SK-MEL-5 (cell line): ENCODE measurements at regions not wholly inside any gene's neighbourhood (a gene's known extent, or its start where the extent isn't known, plus 50 kb on each side); places are given as distances from the start of the nearest gene placed in this dataset.
"Not testable (repeated sequence)": the region's sequence is repeated elsewhere in the genome, so short reads cannot be mapped to it uniquely, and the experiment has no call there.

Experiments
- DNase-seq: peaks from one replicate; pipeline ENCODE4 v3.0.0-alpha.2; 2016; ENCODE audit warnings: low read depth, low spot score
- in situ Hi-C: cut with HindIII; loops from 2 replicates; pipeline ENCODE4 v1.10.0; 2016; ENCODE audit warnings: low sequenced_read_pairs, high pct_unique_total_duplicates, low pct_unique_long_range_greater_than_20kb

DNA sequence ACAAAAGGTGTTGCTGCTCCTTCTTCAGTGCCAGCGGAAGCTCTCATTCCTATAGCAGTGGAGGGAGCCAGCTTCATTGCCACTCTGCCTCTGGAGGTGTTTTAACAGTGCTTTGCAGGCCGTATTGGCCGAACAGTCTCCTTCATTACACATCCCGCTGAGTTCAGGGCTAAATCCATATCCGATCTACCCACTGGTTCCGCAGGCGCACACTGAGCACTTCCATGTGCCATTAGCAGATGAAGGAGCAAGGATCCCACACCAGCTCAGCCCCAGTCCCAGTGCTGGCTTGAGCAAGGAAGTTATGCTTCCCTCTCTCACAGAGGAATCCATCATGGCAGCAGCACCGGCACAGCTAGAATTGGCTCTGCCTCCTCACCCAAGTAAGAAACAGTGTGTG is 121.2 kb upstream of the IRX2 start:
- no peak for DNase-seq

DNA sequence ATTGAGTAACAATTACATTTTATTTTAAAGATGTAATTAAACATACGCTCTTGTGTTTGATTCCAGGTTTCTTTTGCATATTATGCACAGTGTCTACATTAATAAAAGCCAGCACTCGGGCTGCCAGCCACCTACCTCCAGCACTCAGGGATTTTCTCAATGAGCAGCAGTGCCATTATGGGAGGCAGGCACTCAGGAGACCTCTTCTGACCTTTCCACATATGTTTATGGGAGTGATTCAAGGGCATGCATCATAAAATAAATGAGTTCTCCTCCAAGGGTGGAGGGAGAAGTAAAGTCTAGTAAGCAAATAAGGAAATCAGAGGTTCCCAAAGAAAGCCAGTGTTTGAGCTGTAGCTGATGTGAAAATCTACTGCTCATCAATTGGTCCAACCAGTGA is 119.8 kb upstream of the IRX2 start:
- in situ Hi-C loops = no loop called here
- no peak for DNase-seq

More for the DNA sequence above, 121.2 kb upstream of the IRX2 start:
- in situ Hi-C loops = no loop called here

DNA sequence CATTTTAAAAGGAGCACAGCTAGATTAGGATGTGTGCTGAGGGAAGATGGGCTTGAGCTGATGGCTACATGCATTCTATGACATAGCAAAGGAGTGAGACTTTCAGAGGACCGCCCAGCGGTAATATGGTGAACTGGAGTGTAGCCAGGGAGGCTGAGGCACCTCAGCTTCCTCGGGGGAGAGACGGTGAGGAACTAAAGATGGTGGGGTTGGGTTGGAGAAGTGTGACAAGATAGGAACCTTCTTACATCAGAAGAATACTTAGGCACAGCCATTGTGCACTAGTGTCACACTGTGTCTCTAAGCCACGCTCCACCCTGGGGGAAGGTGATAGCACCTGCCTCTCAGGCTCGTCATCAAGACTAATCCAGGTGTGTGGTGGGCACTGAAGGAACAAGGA is 118.0 kb upstream of the IRX2 start:
- DNase-seq = no peak
- in situ Hi-C loops = no loop called here

DNA sequence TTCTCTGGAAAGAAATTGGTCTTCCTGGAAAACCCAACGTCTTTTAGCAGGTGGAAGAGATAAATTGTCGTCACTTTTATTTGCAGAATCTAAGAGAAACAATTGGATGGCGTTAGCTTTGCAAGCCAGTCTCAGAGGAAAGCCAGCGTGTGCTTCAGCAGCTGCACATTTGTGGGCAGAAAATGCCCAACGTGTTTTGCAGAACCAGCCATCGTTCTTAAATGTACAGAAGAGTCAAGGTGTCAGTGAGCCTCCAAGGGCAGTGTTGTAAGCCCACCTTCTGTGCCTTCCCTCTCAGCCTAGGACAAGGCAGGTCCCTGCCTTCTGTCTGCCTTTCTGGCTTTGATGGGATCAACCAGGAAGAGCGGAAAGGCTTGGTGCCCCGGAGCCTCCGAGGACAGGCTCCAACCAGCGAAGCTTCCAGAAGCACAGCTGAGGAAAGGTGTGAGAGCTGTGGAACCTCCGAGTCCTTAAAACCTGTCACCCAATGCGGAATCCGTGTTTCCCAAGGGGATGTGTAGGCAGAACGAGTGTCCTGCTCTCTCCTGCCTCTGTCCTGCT is 116.0 kb upstream of the IRX2 start:
- in situ Hi-C loops = no loop called here

DNA sequence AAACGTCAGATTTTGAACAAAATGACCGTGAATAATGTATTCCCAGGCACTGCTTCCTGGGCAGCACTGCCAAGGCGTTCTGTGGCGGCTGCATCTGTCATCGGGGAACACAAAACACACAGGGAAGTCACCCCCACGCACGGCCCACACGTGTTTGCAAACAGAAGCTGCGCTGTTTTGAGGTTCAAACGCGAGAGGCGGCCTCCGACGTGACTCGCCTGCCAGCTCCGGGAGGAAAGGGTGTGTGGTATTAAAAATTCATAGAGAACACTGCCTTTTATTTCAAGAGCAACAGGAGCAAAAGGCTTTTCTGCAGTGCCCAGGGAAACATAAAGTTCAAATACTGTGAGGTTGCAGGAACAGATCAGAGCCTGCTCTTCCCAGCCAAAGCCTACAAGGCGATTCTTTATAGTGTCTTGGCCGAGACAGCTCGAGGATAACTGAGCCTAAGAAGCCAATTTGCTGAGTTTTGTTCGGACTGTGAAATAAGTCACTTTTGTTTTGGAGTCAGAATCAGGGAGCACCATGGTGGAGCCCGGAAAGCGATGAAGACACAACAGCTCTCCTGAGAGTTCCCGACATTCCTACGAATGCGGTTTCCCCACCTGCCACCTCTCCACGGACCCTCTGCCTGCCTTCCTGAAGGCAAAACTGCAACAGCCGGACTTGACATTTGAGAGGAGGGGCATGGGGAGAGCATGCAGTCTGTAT is 115.3 kb upstream of the IRX2 start:
- in situ Hi-C loops = no loop called here
- no peak for DNase-seq

More for the DNA sequence above, 116.0 kb upstream of the IRX2 start:
- no peak for DNase-seq

DNA sequence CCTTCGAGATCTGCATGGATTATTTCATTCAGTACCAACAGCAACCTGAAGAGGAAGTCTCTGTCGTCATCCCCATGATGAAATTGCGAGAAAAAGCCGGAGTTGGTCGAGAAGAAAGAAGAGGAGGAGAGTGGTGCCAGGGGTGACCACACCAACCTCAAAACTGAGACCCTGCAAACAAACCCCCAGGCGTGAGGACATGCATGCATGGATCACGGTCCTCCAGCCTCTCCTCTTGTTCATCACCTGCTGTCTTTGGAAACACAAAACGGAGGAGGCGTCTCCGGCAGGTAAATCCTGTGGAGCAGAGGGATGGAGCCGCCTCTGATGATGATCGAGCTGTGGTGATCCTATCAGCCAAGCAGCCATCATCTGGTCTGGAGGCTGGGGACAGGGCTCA is 114.4 kb upstream of the IRX2 start:
- in situ Hi-C loops = no loop called here
- DNase-seq = no peak

DNA sequence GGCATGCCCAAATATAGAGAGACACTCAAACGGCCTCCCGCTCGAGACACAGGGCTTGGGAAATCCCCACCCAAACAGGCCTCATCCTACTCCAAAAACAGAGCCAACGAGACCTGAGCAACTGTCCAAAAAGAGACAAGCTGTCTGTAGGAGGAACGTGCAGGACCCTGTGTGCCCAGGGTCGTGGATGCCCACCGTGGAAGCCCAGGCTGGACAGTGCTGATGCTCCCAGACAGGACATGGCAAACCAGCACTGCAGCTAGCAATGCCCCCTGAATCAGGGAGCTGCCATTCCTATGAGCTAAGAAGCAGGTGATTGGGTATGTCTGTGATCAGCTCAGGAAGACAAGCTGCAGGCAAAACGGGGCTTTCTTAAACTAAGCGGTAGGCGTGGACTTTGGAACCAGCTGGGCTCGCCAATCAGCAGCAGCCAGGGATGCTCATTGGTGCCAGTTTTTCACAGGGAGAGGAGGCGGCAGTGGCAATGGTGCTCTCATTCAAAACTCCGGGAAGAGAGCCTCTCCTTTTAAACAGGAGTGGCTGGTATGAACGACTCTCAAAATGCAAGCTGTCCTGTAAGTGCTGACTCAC is 113.1 kb upstream of the IRX2 start:
- DNase-seq = no peak
- in situ Hi-C loops = no loop called here

DNA sequence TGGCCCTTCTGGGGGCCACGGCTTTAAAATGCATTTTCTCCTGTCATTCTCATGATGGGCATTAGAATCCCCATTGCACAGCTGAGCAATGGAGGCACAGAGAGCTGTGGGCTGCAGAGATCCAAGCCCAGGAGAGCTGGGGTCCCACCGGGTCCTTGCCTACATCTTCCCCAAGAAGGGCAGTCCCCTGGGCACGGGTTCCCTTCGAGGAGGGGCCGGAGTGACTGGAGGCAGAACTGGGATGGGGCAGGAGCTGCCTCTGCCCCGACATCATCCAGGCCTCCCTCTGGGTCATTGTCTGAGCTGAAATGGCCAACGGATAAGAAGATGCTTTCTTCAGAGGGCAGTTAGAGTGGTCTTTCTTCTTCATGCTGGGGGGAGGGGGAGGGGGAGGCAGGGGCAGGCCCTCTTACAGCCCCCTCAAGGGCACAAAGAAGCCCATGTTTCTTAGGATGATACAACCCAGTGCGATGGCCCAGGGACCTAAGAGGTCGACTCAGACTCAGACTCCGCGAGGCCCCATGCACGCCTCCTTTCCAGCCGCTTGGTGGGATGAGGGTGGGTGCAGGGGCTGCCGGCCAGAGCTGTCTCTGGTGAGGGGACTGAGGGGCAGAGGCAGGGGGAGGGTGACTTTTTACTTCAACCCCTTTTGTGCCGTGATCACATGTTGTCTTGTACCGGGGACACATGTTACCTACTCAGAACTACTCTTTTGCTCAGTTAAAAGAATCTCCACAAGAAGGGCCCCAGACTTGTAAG is 112.4 kb upstream of the IRX2 start:
- in situ Hi-C loops = no loop called here
- DNase-seq = no peak

DNA sequence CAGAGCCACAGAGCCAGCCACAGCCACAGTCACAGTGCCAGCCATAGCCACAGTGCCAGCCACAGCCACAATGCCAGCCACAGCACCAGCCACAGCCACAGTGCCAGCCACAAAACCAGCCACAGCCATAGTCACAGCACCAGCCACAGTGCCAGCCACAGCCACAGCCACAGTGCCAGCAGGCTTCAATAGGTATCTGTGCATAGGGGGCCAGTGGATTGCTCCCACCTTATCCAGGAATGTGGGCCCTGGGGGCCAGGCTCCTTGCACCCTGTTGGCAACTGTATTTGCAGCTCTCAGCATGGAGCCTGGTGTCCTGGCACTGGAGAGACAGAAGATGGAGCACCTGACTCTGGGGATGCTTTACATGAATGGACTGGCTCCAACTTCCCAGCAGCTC is 111.7 kb upstream of the IRX2 start:
- DNase-seq = no peak
- in situ Hi-C loops = no loop called here

DNA sequence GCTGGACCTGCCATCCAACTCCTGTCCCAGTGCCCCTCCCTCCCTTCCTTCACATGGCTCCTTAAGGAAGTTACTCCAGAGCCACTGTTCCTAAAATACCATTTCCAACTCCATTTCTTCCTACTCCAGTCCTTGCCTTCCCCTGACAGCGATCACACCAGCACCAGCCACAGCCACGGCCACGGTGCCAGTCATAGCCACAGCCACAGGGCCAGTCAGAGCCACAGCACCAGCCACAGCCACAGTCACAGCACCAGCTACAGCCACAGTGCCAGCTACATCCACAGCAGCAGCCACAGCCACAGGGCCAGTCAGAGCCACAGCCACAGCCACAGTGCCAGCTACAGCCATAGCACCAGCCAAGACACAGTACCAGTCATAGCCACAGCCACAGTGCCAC is 110.7 kb upstream of the IRX2 start:
- in situ Hi-C loops, DNase-seq: not testable (repeated sequence)

DNA sequence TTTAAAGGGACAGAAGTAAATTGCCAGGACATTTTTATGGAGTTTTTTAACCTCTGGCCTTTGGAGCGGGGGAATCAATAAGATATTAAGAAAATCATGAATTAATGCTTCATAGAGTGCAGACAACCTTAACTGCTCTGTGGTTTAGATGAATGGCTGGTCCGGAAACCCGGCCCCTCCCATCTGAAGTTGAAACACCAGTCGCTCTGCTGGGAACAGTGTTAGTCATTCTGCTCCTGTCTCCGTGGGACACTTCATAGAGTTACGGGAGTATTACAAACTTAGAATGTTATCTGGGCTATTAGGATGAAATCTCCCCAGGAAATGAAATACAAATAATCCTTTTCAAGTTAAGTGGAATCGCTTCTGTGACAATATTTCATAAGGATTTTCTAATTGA is 110.1 kb upstream of the IRX2 start:
- in situ Hi-C loops = no loop called here
- DNase-seq = no peak

DNA sequence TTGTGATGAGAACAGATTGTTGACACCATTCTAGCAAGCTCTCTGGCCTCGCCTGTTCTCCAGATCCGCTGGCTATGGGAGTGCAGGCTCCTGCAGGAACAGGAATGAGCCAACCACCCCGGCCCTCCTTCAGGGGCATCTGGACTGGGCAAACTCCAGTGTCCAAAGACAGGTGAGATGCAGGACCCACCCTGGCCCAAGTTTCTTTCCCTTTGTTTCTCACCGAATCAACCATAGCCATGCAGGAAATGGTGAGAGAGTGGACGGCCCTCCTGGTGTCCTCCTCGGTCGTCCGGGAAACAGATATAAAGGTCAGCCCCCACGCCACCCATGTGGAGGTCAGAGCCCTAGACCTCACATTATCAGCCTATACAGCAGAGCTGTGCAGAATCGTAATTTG is 108.6 kb upstream of the IRX2 start:
- DNase-seq = no peak
- in situ Hi-C loops = no loop called here

DNA sequence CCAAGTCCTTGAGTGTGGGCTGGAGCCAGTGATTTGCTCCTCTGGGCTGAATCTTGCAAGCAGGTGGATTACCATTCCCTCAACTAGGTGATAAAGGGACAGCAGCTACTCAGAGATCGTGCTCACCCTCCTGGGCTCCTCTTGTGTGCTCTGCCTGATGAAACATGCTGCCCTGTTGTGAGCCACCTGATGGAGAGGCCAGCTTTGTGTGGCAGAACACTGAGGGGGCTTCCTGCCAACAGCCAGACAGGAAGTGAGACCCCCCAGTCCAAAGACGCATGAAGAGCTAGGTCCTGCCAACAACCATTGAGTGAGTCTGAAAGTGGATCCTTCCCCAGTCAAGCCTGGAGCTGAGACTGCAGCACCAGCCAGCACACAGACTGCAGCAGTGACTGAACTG is 106.4 kb upstream of the IRX2 start:
- no peak for DNase-seq
- in situ Hi-C loops = no loop called here

DNA sequence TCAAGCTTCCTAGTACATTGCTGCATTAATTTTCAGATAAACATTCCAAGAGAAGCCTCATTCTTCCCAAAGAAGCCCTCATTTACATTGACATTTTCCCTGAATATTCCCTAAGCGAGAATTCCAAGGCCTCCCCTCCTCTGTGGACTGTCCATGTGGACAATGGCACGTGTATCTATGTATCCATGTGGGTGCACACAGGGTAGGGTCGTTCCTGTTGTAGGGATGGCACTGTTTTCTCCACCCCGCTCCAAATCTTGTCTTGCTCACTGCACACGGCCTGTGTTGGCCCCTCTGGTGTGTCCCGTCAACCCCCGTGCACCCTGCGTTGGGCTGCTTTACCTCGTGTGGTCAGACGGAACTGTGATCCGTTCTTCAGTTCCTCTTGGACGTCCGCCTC is 104.7 kb upstream of the IRX2 start:
- DNase-seq = no peak
- in situ Hi-C loops = no loop called here

DNA sequence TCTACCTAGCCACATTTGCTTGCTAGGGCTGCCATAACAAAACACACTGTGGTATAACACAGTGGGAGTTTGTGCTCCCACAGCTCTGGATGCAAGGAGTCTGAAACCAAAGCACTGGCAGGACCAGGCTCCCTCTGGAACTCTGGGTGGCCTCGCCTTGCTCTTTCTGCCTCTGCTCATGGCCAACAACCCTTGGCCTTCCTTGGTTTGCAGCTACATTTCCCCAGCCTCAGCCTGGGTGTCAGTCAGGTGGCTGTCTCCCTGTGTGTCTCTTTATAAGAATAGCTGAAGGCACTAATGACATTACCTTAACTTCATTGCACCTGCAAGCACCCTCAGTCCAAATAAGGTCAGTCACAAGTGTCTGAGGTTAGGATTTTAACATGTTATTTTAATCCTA is 101.0 kb upstream of the IRX2 start:
- no peak for DNase-seq
- in situ Hi-C loops = no loop called here

DNA sequence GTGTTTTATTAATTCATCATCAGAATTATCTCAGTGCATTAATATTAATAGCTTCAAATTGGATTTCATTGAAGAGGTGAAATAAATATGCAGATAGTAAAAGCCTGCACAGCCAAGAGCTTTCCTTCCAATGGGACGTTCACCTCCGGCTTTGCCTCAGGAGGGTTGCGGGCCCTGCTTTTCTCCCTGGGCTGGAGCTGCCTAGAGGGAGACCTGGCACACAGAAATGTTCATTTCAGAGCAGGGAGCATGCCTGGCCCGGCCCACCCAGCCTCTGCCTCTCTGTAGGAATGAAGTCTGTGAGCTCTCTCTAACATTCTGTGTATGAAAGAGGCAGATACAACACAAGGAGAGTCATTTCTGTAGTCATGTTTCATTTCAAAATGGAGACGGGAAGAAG is 100.4 kb upstream of the IRX2 start:
- in situ Hi-C loops = no loop called here
- DNase-seq = no peak

DNA sequence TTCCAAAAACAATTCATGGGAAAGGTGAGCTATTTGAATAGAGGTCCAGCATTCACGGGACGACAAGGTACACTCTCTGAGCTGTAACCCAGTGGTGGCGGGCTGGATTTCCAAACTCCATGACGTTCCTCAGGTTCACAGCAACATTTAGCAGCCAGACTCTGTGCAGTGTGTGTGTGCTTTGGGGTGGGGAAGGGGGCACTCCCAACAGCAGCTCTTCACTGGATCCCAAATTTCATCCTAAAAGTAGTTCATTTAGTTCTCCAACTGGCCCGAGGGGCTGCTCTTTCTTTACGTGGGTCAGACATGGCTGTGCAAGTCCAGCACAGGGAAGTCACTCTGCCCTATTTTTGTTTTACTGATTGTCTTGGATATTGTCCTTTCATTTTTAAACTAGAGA is 98.0 kb upstream of the IRX2 start:
- in situ Hi-C loops = no loop called here
- no peak for DNase-seq

DNA sequence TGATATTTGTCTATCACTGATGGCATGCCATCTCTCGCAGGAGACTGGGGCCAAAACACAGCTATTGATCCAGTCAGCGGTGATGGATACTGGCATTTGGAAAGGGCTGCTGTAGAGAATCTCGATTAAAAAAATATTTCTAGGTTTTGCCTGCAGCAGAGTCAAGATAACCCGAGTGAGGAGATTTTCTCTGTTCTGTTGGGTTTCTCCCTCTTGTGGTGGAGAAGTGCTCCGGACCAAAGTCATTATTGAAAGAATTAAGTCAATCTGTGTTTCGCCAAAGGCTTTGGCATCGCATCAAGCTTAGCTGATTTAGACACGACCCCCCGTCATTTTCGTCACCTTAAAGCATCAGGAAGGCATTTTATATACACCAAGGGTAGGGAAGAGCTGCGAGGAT is 97.1 kb upstream of the IRX2 start:
- DNase-seq = peak; percentile 12
- in situ Hi-C loops = no loop called here

DNA sequence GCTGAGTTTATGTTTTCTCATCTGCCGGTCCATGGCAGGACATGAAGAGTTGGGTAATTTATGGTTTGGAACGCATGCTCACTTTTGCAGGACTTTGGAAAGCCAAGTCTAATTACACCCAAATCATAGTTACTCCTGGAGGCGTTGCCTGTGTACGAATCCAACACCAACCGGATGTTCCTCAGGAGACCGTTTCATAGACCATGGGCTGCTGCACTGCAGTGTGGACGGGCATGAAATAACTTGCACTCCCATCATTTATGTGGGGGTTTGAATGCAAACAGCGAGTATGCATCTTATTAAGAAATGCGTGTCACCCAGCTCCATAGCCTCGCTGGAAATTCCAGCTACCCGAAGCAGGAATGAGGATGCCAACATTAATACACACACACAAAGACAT is 96.1 kb upstream of the IRX2 start:
- no peak for DNase-seq
- in situ Hi-C loops = no loop called here
